ENCODE measurements at regions not wholly inside any gene's neighbourhood (a gene's known extent, or its start where the extent isn't known, plus 50 kb on each side); places are given as distances from the start of the nearest gene placed in this dataset.

DNA sequence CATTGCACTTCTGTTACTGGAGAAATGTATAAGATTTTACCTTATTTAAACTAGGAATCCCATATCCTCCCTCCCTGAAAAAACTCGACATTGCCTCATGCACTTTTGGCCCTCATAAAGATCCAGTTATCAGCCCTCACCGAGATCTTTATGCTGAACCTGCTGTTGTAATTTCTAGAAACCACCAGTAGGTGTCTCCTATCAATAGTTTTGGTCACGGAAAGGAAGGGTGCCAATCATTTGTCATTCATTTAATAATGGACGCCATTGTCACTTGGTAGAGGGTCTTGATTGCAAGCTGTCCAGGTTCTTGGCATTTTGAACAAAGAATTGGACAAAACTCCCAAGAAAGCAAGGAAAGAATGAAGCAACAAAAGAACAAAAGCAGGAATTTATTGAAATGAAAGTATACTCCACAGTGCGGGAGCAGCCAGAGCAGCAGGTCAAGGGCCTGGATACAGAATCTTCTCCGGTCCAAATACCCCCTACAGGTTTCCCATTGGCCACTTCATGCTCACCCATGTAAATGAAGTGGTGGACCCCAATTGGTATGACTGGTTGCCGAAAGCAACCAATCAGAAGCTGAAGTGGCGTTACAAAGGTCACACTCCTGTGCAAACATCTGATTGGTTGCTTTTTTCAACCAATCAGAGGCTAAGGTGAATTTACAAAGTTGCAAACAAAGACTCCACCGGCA is 524.3 kb downstream of the PSAT1 start:
- Histone ChIP-seq H3K27ac (no peak overlapping the region), H3K4me3 (peak overlapping the region; percentile 34)
- DNase-seq, result peak; percentile 27 to 61

DNA sequence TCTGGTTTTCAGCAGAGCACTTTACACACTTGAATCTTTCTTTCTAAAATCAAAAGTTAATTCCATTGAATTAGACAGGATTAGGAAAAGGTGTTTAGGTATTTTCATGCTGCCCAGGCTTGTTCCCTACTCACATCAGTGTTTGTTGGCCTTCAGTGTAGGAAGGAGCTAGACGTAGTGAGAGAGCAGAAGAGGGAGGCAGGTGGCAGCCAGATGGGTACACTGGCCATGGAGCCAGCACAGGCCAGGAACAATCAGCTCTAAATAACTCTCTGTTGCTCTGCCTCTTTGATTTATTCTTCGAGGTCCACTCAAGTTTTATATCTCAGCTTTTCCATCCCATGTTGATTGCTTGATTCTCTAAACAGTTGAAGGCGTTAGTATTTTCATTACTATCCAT is 529.6 kb downstream of the PSAT1 start:
- DNase-seq, result no peak
- H3K4me1 ChIP-seq, result 0 out of 2 replicates have a peak, but pooled peaks cover under 1% of the 10 kb centered on the region
- H3K4me3 ChIP-seq, result no peak overlapping the region
- H3K9me3 ChIP-seq (replicated peaks), result no peaks in the 10 kb centered on the region
- no peaks in the 10 kb centered on the region for H3K36me3 ChIP-seq
- H3K27ac ChIP-seq, result no peak overlapping the region
- H3K27me3 ChIP-seq, result no peaks in the 10 kb centered on the region

More for the DNA sequence above, 524.3 kb downstream of the PSAT1 start:
- H3K36me3 ChIP-seq, result no peaks in the 10 kb centered on the region
- H3K4me1 ChIP-seq, result no peaks in the 10 kb centered on the region
- H3K9me3 ChIP-seq (replicated peaks), result no peaks in the 10 kb centered on the region
- H3K27me3 ChIP-seq, result no peaks in the 10 kb centered on the region

DNA sequence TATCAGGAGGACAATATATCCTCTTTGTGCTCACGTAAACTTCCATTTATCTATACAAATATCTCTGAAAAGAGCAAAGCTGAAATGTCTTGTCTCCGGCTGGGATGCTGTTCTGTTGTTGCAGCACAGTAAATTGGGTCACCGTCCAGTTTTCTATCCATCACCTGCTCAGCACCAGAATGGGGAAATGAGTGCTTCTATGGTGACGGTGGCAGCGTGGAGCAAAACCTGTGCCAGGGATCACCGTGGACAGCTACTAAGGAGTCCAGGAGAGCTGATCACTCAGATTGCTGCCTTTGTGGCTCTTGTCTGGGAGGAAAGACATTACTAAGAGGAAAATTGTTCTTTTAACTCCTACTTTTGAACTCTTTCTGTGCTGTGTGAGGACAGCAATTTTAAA is 531.6 kb downstream of the PSAT1 start:
- no peak for DNase-seq
- no peaks in the 10 kb centered on the region for H3K27me3 ChIP-seq
- H3K27ac ChIP-seq, result no peak overlapping the region
- H3K9me3 ChIP-seq (replicated peaks), result no peaks in the 10 kb centered on the region
- H3K4me1 ChIP-seq, result peaks cover 10% of the 10 kb centered on the region; the same call in 1 of the 2 replicates
- H3K4me3 ChIP-seq, result no peak overlapping the region
- no peaks in the 10 kb centered on the region for H3K36me3 ChIP-seq

DNA sequence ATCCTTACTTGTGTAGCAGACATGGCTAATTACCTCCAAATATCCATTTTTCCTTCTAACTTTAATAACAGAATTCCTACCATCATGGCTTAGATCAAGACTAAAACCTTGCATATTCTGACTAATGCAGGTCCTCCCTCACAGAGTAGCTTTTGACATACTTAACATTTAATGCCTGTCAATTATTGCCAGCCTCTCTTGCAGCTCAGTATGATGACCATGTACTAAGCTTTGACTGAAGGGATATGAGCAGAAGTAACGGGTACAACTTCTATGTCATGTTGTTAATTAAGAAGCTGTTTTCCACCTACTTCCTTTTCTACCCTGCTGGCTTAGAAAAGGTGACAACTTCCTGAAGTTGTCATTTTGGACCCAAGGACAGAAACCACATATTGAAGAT is 533.4 kb downstream of the PSAT1 start:
- no peak for DNase-seq
- Histone ChIP-seq H3K9me3 (replicated peaks) (no peaks in the 10 kb centered on the region), H3K4me3 (no peak overlapping the region), H3K36me3 (no peaks in the 10 kb centered on the region), H3K4me1 (peaks cover 10% of the 10 kb centered on the region; the same call in 1 of the 2 replicates), H3K27me3 (no peaks in the 10 kb centered on the region), H3K27ac (no peak overlapping the region)

DNA sequence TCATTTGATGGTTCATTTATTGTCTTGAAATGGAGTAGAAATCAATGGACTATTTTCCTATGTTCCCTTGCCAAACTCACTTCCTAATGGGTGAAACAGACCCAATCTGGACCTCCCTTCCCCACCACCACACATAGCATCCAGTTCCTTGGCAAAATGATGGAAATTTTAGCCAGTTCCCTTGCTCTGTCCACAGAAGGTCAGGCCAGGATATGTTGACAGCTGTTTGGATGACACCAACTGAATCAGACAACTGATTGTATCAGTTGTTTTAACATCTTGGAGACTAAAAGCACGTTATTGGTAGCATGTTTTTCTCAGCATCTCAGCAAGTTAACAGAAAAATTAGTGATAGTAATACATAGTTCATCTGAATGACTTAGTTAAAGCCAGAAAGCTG is 534.8 kb downstream of the PSAT1 start:
- no peaks in the 10 kb centered on the region for H3K36me3 ChIP-seq
- H3K9me3 ChIP-seq (replicated peaks), result no peaks in the 10 kb centered on the region
- H3K4me3 ChIP-seq, result no peak overlapping the region
- H3K27me3 ChIP-seq, result no peaks in the 10 kb centered on the region; the same call in 1 of the 2 replicates
- H3K4me1 ChIP-seq, result peaks cover 10% of the 10 kb centered on the region; the same call in 1 of the 2 replicates
- H3K27ac ChIP-seq, result 0 out of 2 replicates have a peak overlapping the region, but pooled peaks have one; percentile 9
- DNase-seq, result peak in 1 of 2 experiments; percentile 19

DNA sequence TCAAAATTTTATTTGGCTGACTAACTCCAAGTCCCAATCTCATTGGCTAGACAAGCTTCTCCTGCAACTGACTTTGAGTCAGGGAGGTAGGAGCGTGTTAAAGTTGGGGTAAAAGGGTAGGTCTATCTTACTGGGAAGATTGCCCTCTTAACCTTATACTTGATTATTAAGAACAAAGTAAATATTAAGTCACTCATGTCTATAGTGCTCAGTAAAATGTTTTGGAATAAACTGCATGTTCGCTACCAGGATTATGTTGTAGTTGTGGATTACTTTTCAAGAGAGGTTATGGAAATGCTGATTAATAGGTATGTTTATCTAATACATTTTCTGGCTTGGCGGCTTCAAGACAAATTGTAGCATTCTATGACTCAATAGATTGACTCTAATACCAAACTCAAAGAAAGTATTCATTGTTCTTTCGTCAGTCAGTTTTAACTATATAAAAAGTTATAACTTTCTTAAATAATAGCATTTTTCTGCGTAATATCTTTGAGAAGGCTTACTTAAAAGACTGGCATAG is 539.1 kb downstream of the PSAT1 start:
- no peak for DNase-seq
- H3K4me3 ChIP-seq, result no peak overlapping the region
- peaks cover 10% of the 10 kb centered on the region; the same call in 1 of the 2 replicates for H3K4me1 ChIP-seq
- H3K9me3 ChIP-seq (replicated peaks), result no peaks in the 10 kb centered on the region
- H3K27ac ChIP-seq, result no peak overlapping the region
- no peaks in the 10 kb centered on the region; the same call in 1 of the 2 replicates for H3K27me3 ChIP-seq
- H3K36me3 ChIP-seq, result no peaks in the 10 kb centered on the region

DNA sequence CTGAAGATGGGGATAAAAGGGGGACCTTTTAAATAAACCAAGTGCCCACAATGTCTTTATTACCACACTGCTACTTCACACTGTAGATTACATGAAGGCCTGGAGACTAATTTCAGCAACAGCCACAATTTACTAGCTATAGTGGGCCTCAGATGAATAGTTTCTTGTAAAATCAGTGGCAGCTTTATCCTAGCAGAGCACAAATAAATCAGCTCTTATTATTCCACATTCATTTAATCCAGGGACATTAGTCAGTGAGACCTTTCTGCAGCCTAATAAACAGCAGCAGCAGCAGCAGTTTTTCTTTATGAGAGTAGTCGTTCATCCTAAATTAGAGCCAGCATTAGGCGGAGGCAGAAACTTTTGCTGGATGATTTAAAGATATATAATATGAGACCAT is 542.3 kb downstream of the PSAT1 start:
- no peaks in the 10 kb centered on the region for H3K4me1 ChIP-seq
- DNase-seq, result no peak
- H3K27ac ChIP-seq, result no peak overlapping the region
- H3K4me3 ChIP-seq, result no peak overlapping the region
- no peaks in the 10 kb centered on the region for H3K9me3 ChIP-seq (replicated peaks)
- no peaks in the 10 kb centered on the region; the same call in 1 of the 2 replicates for H3K27me3 ChIP-seq
- no peaks in the 10 kb centered on the region for H3K36me3 ChIP-seq

DNA sequence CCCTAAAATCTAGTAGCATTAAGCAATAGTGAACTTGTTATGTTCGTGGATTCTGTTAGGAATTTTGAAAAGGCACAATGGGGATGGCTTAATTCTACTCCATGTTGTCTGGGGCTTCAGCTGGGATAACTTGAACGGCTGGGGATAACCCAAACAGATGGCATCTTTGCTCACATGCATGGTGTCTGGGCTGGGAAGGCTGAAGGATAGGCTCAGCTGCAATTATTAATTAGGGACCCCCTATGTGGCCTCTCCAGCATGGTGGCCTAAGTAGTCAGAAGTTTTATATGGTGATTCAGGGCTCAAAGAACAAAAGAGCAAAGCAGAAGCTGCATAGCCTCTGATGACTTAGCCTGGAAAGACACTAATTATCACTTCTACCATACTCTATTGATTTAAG is 551.1 kb downstream of the PSAT1 start:
- Histone ChIP-seq H3K9me3 (replicated peaks) (no peaks in the 10 kb centered on the region), H3K4me1 (no peaks in the 10 kb centered on the region), H3K27ac (no peak overlapping the region), H3K27me3 (no peaks in the 10 kb centered on the region), H3K4me3 (no peak overlapping the region), H3K36me3 (no peaks in the 10 kb centered on the region)
- peak in 1 of 2 experiments; percentile 19 for DNase-seq

DNA sequence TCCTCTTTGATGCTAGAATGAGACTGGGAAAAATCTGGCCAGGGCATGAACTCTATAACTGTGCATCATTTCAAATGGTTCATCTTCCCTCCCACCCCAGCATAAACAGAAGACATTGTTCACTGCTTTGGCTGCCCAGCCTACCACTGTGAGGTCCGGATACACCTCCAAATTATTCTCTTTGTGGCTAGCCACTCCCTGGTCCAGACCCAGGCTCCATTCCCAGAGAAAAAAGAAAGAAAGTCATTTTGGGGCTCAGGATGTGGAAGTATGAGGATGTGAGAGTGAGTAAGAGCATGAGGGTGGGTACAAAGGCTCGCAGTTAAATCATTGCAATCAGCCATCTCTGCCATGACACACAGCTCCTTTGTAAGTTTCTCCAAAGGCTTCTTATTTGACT is 559.2 kb downstream of the PSAT1 start:
- no peak for DNase-seq
- Histone ChIP-seq H3K27ac (no peak overlapping the region), H3K9me3 (replicated peaks) (no peaks in the 10 kb centered on the region)

DNA sequence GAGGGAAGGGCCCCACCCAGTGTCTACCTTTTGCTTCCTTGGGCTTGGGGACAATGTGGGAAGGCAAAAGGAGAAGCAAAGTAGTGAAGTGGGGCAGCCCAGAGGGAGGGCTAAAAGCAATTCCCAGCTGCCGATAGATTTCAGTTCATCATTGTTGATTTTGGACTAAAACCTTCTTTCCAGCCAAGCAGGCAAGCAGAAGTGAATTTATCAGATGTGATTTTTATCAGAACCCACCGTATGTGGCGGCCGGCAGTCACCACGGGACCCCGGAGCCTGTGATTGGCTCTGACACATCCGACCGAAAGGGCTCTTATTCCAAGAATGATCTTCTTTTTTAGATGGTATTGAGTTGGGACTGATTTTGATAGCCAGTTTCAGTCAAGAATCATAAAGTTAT is 559.9 kb downstream of the PSAT1 start:
- no peak for DNase-seq
- H3K27me3 ChIP-seq, result no peaks in the 10 kb centered on the region
- no peak overlapping the region for H3K27ac ChIP-seq

More for the DNA sequence above, 559.2 kb downstream of the PSAT1 start:
- no peaks in the 10 kb centered on the region for H3K36me3 ChIP-seq
- no peaks in the 10 kb centered on the region for H3K27me3 ChIP-seq
- no peaks in the 10 kb centered on the region for H3K4me1 ChIP-seq
- H3K4me3 ChIP-seq, result no peak overlapping the region

DNA sequence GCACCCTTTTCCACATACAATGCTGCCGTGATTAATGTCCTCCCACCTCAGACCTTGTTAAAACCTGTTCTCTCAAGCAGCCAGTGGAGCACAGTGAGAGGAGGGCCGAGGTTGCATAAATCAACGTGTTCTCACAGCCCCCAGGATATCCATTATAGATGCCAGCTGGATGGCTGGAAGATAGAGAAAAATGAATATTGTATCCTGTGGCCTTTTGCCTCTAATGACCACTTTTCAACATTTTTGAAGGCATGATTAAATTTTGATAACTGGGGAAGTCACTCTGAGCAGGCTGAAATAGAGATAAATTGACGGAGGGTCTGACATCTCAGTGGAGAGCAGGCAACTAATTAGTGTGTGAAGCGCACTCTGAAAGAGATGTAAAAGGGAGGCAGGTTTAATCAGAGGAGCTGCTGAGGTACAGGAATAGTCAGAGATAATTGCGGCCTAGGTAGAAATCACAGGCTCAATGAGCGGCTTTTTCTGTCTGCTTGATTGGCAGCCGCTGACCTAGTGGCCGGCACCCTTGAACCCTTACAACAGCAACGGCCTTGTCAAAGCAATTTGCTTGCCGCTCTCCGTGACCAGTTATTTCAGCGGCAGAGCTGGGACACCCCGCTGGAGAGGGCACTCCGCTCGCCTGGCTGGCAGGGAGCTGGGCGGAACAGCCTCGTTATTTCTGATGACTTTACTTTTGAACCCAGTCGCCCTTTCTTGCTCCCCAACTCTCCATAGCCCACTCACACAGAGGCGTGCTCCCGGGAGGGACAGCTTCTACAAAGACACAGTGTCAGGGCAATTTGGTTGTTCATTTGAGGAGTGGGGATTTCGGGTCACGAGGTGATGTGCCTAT is 560.7 kb downstream of the PSAT1 start:
- no peak for DNase-seq
- H3K9me3 ChIP-seq (replicated peaks), result no peaks in the 10 kb centered on the region
- no peak overlapping the region for H3K4me3 ChIP-seq
- H3K36me3 ChIP-seq, result no peaks in the 10 kb centered on the region
- no peak overlapping the region for H3K27ac ChIP-seq
- H3K4me1 ChIP-seq, result no peaks in the 10 kb centered on the region
- no peaks in the 10 kb centered on the region for H3K27me3 ChIP-seq

More for the DNA sequence above, 559.9 kb downstream of the PSAT1 start:
- no peaks in the 10 kb centered on the region for H3K9me3 ChIP-seq (replicated peaks)
- H3K36me3 ChIP-seq, result no peaks in the 10 kb centered on the region
- H3K4me1 ChIP-seq, result no peaks in the 10 kb centered on the region
- H3K4me3 ChIP-seq, result no peak overlapping the region

DNA sequence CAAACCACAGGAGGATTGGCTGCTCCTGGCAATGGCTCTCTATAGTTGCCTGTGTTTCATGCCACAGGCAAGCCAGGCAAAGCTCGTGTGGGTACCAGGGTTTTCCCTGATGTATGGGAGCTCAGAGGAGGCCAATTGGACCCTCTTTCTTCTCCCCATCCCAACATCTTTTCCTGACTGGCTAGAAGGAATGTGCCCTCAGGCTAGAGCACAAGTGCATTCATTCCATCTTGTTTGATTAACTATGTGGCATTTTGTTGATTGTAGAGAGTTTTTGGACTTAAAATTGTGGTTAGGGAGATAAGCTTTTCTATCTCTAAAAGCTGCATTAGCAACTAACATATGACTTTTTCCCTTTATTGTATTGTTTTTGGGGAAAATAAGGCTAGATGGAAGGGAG is 561.3 kb downstream of the PSAT1 start:
- Histone ChIP-seq H3K4me3 (no peak overlapping the region), H3K4me1 (no peaks in the 10 kb centered on the region), H3K27me3 (no peaks in the 10 kb centered on the region), H3K27ac (no peak overlapping the region), H3K36me3 (no peaks in the 10 kb centered on the region), H3K9me3 (replicated peaks) (no peaks in the 10 kb centered on the region)
- DNase-seq, result peak in 1 of 2 experiments; percentile 8

DNA sequence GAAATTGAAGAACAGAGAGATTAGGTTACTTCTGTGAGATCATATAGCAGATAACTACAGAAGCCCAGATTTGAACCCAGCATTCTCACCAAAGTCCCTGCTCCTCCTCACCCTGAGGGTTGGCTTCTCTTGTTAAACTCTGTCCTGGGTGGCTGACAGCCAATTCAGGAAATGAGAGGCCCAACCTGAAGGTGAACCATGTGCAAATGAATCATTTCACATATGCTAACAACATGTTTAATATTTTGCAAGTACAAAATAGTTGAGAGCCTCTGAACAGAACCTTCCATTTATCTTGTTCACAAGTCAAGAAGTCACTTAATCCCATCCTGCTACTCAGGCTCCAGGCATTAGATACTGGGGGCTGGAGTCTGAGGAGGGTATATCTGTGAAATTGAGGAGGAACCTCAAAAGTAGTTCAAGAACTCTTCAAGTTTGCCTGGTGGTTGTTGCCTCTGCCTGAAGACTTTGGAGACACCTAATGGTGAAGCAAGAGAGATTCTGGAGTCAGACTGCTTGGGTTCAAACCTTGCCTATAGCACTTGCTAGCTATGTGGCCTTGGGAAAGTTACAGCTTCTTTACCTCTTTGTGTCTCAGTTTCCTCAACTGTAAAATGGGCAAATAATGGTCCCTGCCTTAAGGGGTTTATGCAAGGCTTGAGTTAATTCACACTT is 564.0 kb downstream of the PSAT1 start:
- Histone ChIP-seq H3K4me3 (no peak overlapping the region), H3K27ac (no peak overlapping the region), H3K36me3 (no peaks in the 10 kb centered on the region), H3K9me3 (replicated peaks) (no peaks in the 10 kb centered on the region), H3K27me3 (no peaks in the 10 kb centered on the region), H3K4me1 (no peaks in the 10 kb centered on the region)
- DNase-seq, result no peak

DNA sequence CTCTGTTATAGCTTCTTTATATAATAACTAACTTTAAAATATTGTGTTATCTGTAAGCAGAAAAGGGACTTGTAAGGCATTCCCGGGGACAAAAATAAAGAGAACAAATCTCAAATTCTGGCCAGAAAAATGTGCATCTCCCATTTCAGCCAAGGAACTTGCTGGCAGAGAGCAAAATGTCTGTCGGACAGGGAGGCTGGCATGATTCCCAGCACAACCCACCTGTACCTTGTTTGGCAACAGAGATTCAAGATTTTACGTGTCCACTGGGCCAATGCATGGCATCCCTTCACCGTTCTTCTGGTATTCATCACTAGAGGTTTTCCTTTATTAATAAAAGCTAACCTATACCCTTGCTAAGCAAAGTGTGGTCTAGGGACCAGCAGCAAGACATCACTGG is 566.6 kb downstream of the PSAT1 start:
- no peaks in the 10 kb centered on the region for H3K27me3 ChIP-seq
- H3K4me1 ChIP-seq, result no peaks in the 10 kb centered on the region; the same call in 1 of the 2 replicates
- no peak for DNase-seq
- H3K36me3 ChIP-seq, result no peaks in the 10 kb centered on the region
- no peak overlapping the region for H3K4me3 ChIP-seq
- H3K27ac ChIP-seq, result no peak overlapping the region
- H3K9me3 ChIP-seq (replicated peaks), result no peaks in the 10 kb centered on the region
